ENCODE measurements at regions not wholly inside any gene's neighbourhood (a gene's known extent, or its start where the extent isn't known, plus 50 kb on each side); places are given as distances from the start of the nearest gene placed in this dataset.

- no peak for DNase-seq
- no peak overlapping the region for H3K27ac ChIP-seq
These were observed 120.6 kb downstream of the BAMBI start for GRCh38 chr10:28797904-28798371.

DNA sequence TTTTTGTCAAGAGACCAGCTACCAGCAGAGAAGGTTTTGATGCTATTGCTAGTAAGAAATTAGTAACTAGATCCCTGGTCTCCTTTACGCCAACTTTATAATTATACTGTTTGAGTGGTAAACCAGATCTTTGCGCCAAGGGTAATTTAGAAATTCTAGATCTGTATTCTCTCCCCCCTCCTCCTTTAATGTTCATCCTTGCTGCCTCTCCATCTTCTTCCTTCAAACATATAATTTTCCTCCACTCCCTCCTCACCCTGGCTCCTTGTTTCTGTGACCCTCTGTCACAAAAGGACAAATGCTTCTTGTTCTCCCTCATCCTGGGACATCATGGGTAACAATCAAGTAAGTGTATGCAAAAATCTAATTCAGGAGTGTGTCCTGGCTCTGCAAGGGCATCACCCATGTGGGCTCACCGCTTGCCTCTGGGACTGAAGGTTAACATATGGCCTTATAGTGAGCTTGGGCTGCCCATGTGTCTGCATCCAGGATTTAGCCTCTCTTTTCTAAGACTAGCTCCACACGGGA lies 121.2 kb downstream of the BAMBI start:
- ATAC-seq (ENCODE audit: low FRiP score in 2 of 2) (no peak), DNase-seq (no peak)
- Histone ChIP-seq H3K36me3 (no peaks in the 10 kb centered on the region), H3K27me3 (no peaks in the 10 kb centered on the region), H3K9me3 (no peaks in the 10 kb centered on the region), H3K27ac (no peak overlapping the region), H3K4me3 (no peak overlapping the region), H3K4me1 (peaks cover 0 to 6% (median 0%) of the 10 kb centered on the region in 4 donors)
- TF ChIP-seq POLR2AphosphoS5 (IDR thresholded peaks at IDR 0.05) (no peak), POLR2A (IDR thresholded peaks at IDR 0.05) (no peak), CTCF (IDR thresholded peaks at IDR 0.05) (no peak), EP300 (IDR thresholded peaks at IDR 0.05) (no peak)
- WGBS, 2 donors, result 87 to 90% methylated on average over 4 of the region's 4 CpGs

More at GRCh38 chr10:28797904-28798371, 120.6 kb downstream of the BAMBI start:
- Histone ChIP-seq H3K4me1 (peaks cover 0 to 6% (median 0%) of the 10 kb centered on the region in 4 donors), H3K27me3 (no peaks in the 10 kb centered on the region), H3K9me3 (no peaks in the 10 kb centered on the region), H3K36me3 (no peaks in the 10 kb centered on the region), H3K4me3 (no peak overlapping the region)
- ATAC-seq (ENCODE audit: low FRiP score in 2 of 2), result no peak
- WGBS, 2 donors, result 68 to 69% methylated on average over 2 of the region's 2 CpGs
- TF ChIP-seq POLR2A (IDR thresholded peaks at IDR 0.05) (no peak), POLR2AphosphoS5 (IDR thresholded peaks at IDR 0.05) (no peak), EP300 (IDR thresholded peaks at IDR 0.05) (no peak)

GRCh38 chr10:28798964-28799363 lies 121.6 kb downstream of the BAMBI start:
- H3K9me3 ChIP-seq, result no peaks in the 10 kb centered on the region
- H3K36me3 ChIP-seq, result no peaks in the 10 kb centered on the region
- H3K4me3 ChIP-seq, result no peak overlapping the region
- TF ChIP-seq CTCF (IDR thresholded peaks at IDR 0.05), result no peak
- DNase-seq, result no peak
- H3K4me1 ChIP-seq, result peaks cover 0 to 6% (median 0%) of the 10 kb centered on the region in 4 donors
- no peak for ATAC-seq (ENCODE audit: low FRiP score in 2 of 2)
- no peak overlapping the region for H3K27ac ChIP-seq
- WGBS, 2 donors, result 91 to 98% methylated on average over 2 of the region's 2 CpGs
- H3K27me3 ChIP-seq, result no peaks in the 10 kb centered on the region

GRCh38 chr10:28800144-28800543 lies 122.8 kb downstream of the BAMBI start:
- DNase-seq, result no peak

DNA sequence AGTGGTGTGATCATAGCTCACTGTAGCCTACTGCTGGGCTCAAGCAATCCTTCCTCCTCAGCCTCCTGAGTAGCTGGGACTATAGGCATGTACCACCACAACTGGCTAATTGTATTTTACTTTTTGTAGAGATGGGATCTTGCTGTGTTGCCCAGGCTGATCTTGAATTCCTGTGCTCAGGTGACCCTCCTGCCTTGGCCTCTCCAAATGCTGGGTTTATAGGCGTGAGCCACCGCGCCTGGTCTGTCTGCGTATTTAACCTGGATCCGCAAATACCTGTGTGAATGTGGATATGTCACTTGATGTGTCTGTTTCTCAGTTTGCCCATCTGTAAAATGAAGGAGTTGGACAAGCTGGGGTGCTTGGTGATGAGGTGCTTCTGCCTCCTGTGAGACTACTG lies 123.9 kb downstream of the BAMBI start:
- TF ChIP-seq POLR2AphosphoS5 (IDR thresholded peaks at IDR 0.05) (no peak), EP300 (IDR thresholded peaks at IDR 0.05) (no peak), CTCF (IDR thresholded peaks at IDR 0.05) (no peak), POLR2A (IDR thresholded peaks at IDR 0.05) (no peak)
- H3K4me3 ChIP-seq, result no peak overlapping the region
- DNase-seq, result no peak
- no peaks in the 10 kb centered on the region for H3K36me3 ChIP-seq
- H3K27me3 ChIP-seq, result no peaks in the 10 kb centered on the region
- WGBS, 2 donors, result 89 to 99% methylated on average over 5 of the region's 5 CpGs
- peaks cover 0 to 6% (median 0%) of the 10 kb centered on the region in 4 donors for H3K4me1 ChIP-seq
- H3K27ac ChIP-seq, result no peak overlapping the region
- H3K9me3 ChIP-seq, result no peaks in the 10 kb centered on the region
- no peak for ATAC-seq (ENCODE audit: low FRiP score in 2 of 2)

More at GRCh38 chr10:28800144-28800543, 122.8 kb downstream of the BAMBI start:
- no peaks in the 10 kb centered on the region for H3K27me3 ChIP-seq
- no peaks in the 10 kb centered on the region for H3K36me3 ChIP-seq
- H3K27ac ChIP-seq, result no peak overlapping the region
- no peak overlapping the region for H3K4me3 ChIP-seq
- 58 to 72% methylated on average over 5 of the region's 5 CpGs for WGBS, 2 donors
- H3K9me3 ChIP-seq, result no peaks in the 10 kb centered on the region
- peaks cover 0 to 6% (median 0%) of the 10 kb centered on the region in 4 donors for H3K4me1 ChIP-seq
- ATAC-seq (ENCODE audit: low FRiP score in 2 of 2), result no peak
- TF ChIP-seq EP300 (IDR thresholded peaks at IDR 0.05) (no peak), POLR2AphosphoS5 (IDR thresholded peaks at IDR 0.05) (no peak), CTCF (IDR thresholded peaks at IDR 0.05) (no peak), POLR2A (IDR thresholded peaks at IDR 0.05) (no peak)
